KMS-11 (cell line): ENCODE measurements at regions not wholly inside any gene's neighbourhood (a gene's known extent, or its start where the extent isn't known, plus 50 kb on each side); places are given as distances from the start of the nearest gene placed in this dataset.

Source experiments
- H2AFZ ChIP-seq: fragments of 200-600 bp; sonication (generic); 2 replicates; pipeline ENCODE4 v1.6.1; 2016; ENCODE audit warnings: antibody characterized with exemption, mixed run types, low read depth
- H3K27ac ChIP-seq: fragments of 200-600 bp; sonication (generic); 2 replicates; pipeline ENCODE4 v1.6.1; 2016; ENCODE audit warnings: mild to moderate bottlenecking, mixed run types
- H3K27me3 ChIP-seq: fragments of 200-600 bp; sonication (generic); 2 replicates; pipeline ENCODE4 v1.6.1; 2017; ENCODE audit warnings: mild to moderate bottlenecking, low read depth, mixed run types, moderate library complexity; ENCODE audit not compliant: insufficient read depth
- H3K36me3 ChIP-seq: fragments of 200-600 bp; sonication (generic); 2 replicates; pipeline ENCODE4 v1.6.1; 2017; ENCODE audit warnings: mild to moderate bottlenecking, mixed run types; ENCODE audit not compliant: insufficient read depth
- H3K4me1 ChIP-seq: fragments of 200-600 bp; sonication (generic); 2 replicates; pipeline ENCODE4 v1.6.1; 2016; ENCODE audit warnings: mild to moderate bottlenecking, low read depth, mixed run types; ENCODE audit not compliant: poor library complexity, severe bottlenecking
- H3K4me2 ChIP-seq: fragments of 200-600 bp; sonication (generic); 2 replicates; pipeline ENCODE4 v1.7.0; 2016; ENCODE audit warnings: mild to moderate bottlenecking, mixed run types
- H3K4me3 ChIP-seq: fragments of 200-600 bp; sonication (generic); IDR thresholded peaks from 2 replicates; pipeline ENCODE4 v1.6.1; 2017; ENCODE audit warnings: low read depth, low read length, mixed read lengths; ENCODE audit not compliant: insufficient read depth
- H3K79me2 ChIP-seq: fragments of 200-600 bp; sonication (generic); 2 replicates; pipeline ENCODE4 v1.6.1; 2016; ENCODE audit warnings: low read depth, mixed run types; ENCODE audit not compliant: insufficient read depth
- H3K9ac ChIP-seq: fragments of 200-600 bp; sonication (generic); 2 replicates; pipeline ENCODE4 v1.6.1; 2016; ENCODE audit warnings: mild to moderate bottlenecking, mixed run types
- H4K20me1 ChIP-seq: fragments of 200-600 bp; sonication (generic); 2 replicates; pipeline ENCODE4 v1.6.1; 2016; ENCODE audit warnings: mild to moderate bottlenecking, mixed run types; ENCODE audit not compliant: insufficient read depth
- TF ChIP-seq, protein P1 (sequence below): fragments of 200-600 bp; sonication (generic); conservative IDR thresholded peaks from 2 replicates; pipeline ENCODE4 v1.6.1; 2017; ENCODE audit warnings: low read depth, mild to moderate bottlenecking, antibody characterized with exemption, low read length, moderate library complexity, mixed read lengths

GRCh38 chr12:43114316-43114715, 437.7 kb downstream of the ADAMTS20 start:
- H3K4me3 ChIP-seq, result no peak overlapping the region
- no peaks in the 10 kb centered on the region for H3K79me2 ChIP-seq
- no peak overlapping the region for H3K27ac ChIP-seq
- no peaks in the 10 kb centered on the region for H3K27me3 ChIP-seq
- H3K4me1 ChIP-seq, result no peaks in the 10 kb centered on the region
- TF ChIP-seq, protein P1, sequence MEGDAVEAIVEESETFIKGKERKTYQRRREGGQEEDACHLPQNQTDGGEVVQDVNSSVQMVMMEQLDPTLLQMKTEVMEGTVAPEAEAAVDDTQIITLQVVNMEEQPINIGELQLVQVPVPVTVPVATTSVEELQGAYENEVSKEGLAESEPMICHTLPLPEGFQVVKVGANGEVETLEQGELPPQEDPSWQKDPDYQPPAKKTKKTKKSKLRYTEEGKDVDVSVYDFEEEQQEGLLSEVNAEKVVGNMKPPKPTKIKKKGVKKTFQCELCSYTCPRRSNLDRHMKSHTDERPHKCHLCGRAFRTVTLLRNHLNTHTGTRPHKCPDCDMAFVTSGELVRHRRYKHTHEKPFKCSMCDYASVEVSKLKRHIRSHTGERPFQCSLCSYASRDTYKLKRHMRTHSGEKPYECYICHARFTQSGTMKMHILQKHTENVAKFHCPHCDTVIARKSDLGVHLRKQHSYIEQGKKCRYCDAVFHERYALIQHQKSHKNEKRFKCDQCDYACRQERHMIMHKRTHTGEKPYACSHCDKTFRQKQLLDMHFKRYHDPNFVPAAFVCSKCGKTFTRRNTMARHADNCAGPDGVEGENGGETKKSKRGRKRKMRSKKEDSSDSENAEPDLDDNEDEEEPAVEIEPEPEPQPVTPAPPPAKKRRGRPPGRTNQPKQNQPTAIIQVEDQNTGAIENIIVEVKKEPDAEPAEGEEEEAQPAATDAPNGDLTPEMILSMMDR, result no peak
- no peak overlapping the region for H3K9ac ChIP-seq
- no peak overlapping the region for H3K4me2 ChIP-seq
- H4K20me1 ChIP-seq, result no peaks in the 10 kb centered on the region
- no peaks in the 10 kb centered on the region for H3K36me3 ChIP-seq
- no peak overlapping the region for H2AFZ ChIP-seq

DNA sequence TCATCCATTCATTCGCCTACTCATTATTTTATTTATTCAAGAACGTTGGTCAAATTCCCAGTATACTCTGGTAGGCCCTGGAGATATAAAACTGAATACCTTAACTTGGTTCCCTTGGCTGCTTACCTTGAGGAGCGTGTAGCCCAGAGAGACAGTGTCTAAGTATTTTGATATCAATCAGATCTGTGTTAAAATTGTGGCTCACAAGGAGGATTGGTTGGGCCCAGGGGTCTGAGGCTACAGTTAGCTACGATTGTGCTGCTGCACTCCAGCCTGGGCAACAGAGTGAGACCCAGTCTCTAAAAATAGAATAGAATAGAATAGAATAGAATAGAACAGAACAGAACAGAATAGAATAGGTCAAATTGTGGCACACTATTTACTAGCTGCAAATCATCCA, 438.4 kb downstream of the ADAMTS20 start:
- Histone ChIP-seq H3K4me1 (no peaks in the 10 kb centered on the region), H2AFZ (no peak overlapping the region), H3K79me2 (no peaks in the 10 kb centered on the region), H3K27me3 (no peaks in the 10 kb centered on the region), H4K20me1 (no peaks in the 10 kb centered on the region), H3K4me2 (no peak overlapping the region), H3K4me3 (no peak overlapping the region), H3K36me3 (no peaks in the 10 kb centered on the region), H3K9ac (no peak overlapping the region), H3K27ac (no peak overlapping the region)
- TF ChIP-seq, protein P1, result no peak

GRCh38 chr12:43113135-43113534, 438.9 kb downstream of the ADAMTS20 start:
- Histone ChIP-seq H3K4me2 (no peak overlapping the region), H4K20me1 (no peaks in the 10 kb centered on the region), H3K4me3 (no peak overlapping the region), H3K27me3 (no peaks in the 10 kb centered on the region), H3K36me3 (no peaks in the 10 kb centered on the region), H3K27ac (no peak overlapping the region), H3K4me1 (no peaks in the 10 kb centered on the region), H3K79me2 (no peaks in the 10 kb centered on the region), H2AFZ (no peak overlapping the region), H3K9ac (no peak overlapping the region)
- TF ChIP-seq, protein P1, result no peak

- no peak overlapping the region for H3K4me2 ChIP-seq
- TF ChIP-seq, protein P1, result no peak
- no peaks in the 10 kb centered on the region for H3K27me3 ChIP-seq
- H3K36me3 ChIP-seq, result no peaks in the 10 kb centered on the region
- no peak overlapping the region for H3K4me3 ChIP-seq
- no peak overlapping the region for H3K9ac ChIP-seq
- no peaks in the 10 kb centered on the region for H3K4me1 ChIP-seq
- H4K20me1 ChIP-seq, result no peaks in the 10 kb centered on the region
- H3K79me2 ChIP-seq, result no peaks in the 10 kb centered on the region
- no peak overlapping the region for H3K27ac ChIP-seq
- no peak overlapping the region for H2AFZ ChIP-seq
Measured at GRCh38 chr12:43112101-43112920, 439.7 kb downstream of the ADAMTS20 start.
